ENCODE measurements at regions not wholly inside any gene's neighbourhood (a gene's known extent, or its start where the extent isn't known, plus 50 kb on each side); places are given as distances from the start of the nearest gene placed in this dataset.
"Not testable (repeated sequence)": the region's sequence is repeated elsewhere in the genome, so short reads cannot be mapped to it uniquely, and the experiment has no call there.

DNA sequence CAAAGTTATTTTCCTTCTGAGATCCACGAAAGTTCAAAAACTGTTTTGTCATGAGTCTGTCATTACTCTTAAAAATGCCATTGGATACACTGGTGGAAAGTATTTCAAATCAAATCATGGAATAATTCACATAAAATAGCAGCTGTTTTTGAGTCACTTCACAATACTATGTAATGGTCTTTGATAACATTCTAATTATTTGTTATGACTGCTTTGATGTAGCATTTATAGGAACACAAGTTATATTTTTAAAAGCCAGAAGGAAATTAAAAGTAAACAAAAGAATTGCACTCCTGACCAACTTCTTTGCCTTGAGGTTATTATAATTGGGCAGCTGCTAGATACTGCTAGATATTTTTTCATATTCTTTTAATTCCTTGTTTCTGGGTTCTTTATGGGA, 473.2 kb downstream of the CCER1 start:
- FAIRE-seq (peak; percentile 21), DNase-seq (ENCODE audit: insufficient read length, low spot score) (no peak)
- TF ChIP-seq, protein P1, sequence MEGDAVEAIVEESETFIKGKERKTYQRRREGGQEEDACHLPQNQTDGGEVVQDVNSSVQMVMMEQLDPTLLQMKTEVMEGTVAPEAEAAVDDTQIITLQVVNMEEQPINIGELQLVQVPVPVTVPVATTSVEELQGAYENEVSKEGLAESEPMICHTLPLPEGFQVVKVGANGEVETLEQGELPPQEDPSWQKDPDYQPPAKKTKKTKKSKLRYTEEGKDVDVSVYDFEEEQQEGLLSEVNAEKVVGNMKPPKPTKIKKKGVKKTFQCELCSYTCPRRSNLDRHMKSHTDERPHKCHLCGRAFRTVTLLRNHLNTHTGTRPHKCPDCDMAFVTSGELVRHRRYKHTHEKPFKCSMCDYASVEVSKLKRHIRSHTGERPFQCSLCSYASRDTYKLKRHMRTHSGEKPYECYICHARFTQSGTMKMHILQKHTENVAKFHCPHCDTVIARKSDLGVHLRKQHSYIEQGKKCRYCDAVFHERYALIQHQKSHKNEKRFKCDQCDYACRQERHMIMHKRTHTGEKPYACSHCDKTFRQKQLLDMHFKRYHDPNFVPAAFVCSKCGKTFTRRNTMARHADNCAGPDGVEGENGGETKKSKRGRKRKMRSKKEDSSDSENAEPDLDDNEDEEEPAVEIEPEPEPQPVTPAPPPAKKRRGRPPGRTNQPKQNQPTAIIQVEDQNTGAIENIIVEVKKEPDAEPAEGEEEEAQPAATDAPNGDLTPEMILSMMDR (IDR thresholded peaks at IDR 0.05; ENCODE audit: insufficient read depth, missing control alignments): no peak

DNA sequence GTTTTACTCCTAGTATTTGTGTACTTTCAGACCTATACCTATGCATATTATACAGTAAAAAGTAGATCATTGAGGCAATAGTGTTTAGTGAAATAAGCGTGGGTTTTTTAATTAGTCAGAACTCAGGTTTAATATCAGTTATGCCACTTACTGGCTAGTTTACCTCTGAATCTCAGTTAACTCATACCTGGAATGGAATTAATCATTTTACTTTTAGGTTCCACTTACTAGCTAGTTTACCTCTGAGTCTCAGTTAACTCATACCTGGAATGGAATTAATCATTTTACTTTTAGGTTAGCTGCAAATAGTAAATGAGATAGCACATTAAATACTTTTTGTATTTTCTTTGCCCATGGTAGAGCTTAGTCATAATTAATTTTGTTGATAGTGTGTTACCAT, 475.7 kb downstream of the CCER1 start:
- TF ChIP-seq, protein P1 (IDR thresholded peaks at IDR 0.05; ENCODE audit: insufficient read depth, missing control alignments): no peak
- no peak for FAIRE-seq
- DNase-seq (ENCODE audit: insufficient read length, low spot score): no peak

DNA sequence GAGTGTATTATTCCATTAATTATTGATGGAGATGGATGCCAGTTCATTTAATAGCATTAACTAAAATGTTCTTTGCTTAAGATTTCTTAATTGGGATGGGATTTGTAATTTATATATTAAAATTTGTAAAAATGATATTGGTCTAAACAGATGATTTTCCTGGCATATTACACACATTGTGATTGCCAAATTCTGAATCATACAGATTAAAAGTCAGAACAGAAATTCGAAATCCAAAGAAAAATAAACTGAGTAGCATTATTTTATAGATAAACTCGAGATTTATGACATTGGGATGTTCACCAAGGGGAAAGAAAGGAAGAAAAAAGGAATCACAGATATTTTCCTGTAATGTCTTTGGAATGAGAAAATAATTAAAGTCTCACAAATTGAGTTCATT, 481.1 kb downstream of the CCER1 start:
- TF ChIP-seq, protein P1 (IDR thresholded peaks at IDR 0.05; ENCODE audit: insufficient read depth, missing control alignments): no peak
- DNase-seq (ENCODE audit: insufficient read length, low spot score) (no peak), FAIRE-seq (no peak)

DNA sequence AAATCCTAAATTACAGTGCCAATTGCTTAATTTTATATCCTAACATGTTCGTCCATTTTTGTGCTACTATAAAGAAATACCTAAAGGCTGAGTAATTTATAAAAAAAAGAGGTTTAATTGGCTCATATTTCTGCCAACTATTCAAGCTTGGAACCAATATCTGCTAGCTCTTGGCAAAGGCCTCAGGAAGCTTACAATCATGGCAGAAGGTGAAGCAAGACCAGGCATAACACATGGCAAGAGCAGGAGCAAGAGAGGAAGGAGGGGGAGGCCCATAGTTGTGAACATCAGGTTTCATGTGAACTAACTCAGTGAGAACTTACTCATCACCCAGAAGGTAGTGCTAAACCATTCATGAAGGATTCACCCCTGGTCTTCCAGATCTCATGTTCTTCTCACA, 494.3 kb downstream of the CCER1 start:
- FAIRE-seq: no peak
- no peak for DNase-seq (ENCODE audit: insufficient read length, low spot score)
- TF ChIP-seq, protein P1 (IDR thresholded peaks at IDR 0.05; ENCODE audit: insufficient read depth, missing control alignments): no peak

DNA sequence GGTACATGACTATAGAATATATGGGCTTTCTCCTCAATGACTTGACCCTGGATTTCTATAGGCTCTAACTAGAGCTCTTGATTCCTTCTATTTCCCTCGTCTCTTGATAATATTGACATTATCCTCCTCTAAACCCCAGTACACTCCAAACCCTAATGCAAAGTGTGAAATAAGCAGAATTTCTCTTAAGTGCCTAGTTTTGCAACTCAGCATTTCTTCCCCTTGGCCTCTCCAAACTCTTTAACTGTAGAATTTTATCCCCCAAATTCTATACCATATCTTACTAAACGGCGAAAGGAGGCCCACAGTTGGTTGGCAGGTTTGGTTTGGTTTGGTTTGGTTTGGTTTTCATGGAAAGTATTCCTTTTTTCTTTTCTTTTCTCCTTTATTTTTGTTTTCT, 498.7 kb downstream of the CCER1 start:
- TF ChIP-seq, protein P1 (IDR thresholded peaks at IDR 0.05; ENCODE audit: insufficient read depth, missing control alignments): no peak
- no peak for DNase-seq (ENCODE audit: insufficient read length, low spot score)
- no peak for FAIRE-seq

DNA sequence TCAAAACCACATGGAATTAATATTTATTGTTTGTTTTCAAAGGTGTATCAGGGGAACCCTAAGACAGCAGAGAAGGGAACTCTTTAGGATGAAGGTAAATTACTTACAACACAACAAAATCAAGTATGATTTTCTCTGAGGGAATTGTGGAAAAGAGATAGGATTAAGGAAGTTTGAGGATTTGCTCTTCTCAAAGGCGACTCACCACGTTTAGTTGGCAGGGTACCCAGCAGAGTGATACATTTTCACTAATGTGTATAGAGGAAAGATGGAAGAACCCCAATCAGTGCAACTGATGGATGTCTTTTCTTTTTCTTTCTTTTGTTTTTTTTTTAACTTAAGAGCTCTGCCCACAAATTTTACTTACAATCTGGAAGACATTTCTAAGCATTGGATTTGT, 499.2 kb downstream of the CCER1 start:
- FAIRE-seq: no peak
- TF ChIP-seq, protein P1 (IDR thresholded peaks at IDR 0.05; ENCODE audit: insufficient read depth, missing control alignments): no peak
- DNase-seq (ENCODE audit: insufficient read length, low spot score): no peak

DNA sequence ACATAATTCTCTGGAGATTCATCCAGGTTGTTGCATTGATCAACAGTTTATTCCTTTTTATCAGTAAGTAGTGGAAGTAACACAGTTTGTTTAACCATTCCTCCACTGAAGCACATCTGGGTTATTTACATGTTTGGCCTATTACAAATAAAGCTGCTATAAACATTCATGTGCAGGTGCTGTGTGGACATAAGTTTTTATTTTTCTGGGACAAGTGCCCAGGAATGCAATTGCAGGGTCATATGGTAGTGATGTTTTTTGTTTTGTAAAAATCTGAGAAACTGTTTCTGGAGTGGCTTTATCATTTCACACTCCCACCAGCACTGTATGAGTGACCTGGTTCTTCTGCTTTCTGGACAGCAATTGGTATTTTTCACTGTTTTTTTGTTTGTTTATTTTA, 505.4 kb downstream of the CCER1 start:
- DNase-seq (ENCODE audit: insufficient read length, low spot score) (no peak), FAIRE-seq (no peak)
- TF ChIP-seq, protein P1 (IDR thresholded peaks at IDR 0.05; ENCODE audit: insufficient read depth, missing control alignments): no peak

DNA sequence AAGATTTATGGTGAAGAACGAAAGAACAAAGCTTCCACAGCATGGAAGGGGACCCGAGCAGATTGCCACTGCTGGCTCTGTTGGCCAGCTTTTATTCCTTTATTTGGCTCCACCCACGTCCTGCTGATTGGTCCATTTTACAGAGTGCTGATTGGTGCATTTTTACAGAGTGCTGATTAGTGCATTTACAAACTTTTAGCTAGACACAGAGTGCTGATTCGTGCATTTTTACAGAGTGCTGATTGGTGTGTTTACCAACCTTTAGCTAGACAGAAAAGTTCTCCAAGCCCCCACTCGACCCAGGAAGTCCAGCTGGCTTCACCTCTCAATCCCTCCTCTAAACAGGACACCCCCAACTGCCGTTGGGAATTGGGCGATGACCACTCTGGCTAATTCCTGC, 511.5 kb downstream of the CCER1 start:
- not testable (repeated sequence) for DNase-seq (ENCODE audit: insufficient read length, low spot score); FAIRE-seq

All from D721Med (cell line).